Activated T-cell treated with anti-CD3 and anti-CD28 coated beads for 48 hours (primary cell): ENCODE measurements at regions not wholly inside any gene's neighbourhood (a gene's known extent, or its start where the extent isn't known, plus 50 kb on each side); places are given as distances from the start of the nearest gene placed in this dataset.
A peak's percentile ranks its signal among the peaks of the same experiment; 100 is the strongest.

Experiments
- DNase-seq: peaks from one replicate; pipeline ENCODE4 v3.0.0-alpha.2; 2020; ENCODE audit warnings: low read depth

DNA sequence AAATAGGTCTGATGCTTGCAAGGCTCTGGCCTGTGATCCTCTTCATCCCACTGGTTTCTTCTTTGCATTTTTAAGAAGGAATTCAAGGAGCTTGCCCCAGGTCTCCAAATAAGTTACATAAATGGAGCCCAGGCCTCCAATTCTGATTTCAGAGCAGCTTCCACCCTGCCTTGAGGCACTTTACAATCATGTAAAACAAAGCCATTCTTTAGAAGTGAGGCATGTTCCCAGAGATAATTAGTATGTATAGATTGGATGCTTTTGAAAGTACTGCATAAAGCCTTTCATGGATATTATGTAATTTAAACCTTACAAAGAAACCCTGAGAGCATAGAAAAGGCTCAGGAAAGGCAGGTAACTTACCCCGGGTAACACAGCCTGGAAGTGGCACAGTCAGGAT lies 466.5 kb downstream of the MIAT start:
- no peak for DNase-seq

DNA sequence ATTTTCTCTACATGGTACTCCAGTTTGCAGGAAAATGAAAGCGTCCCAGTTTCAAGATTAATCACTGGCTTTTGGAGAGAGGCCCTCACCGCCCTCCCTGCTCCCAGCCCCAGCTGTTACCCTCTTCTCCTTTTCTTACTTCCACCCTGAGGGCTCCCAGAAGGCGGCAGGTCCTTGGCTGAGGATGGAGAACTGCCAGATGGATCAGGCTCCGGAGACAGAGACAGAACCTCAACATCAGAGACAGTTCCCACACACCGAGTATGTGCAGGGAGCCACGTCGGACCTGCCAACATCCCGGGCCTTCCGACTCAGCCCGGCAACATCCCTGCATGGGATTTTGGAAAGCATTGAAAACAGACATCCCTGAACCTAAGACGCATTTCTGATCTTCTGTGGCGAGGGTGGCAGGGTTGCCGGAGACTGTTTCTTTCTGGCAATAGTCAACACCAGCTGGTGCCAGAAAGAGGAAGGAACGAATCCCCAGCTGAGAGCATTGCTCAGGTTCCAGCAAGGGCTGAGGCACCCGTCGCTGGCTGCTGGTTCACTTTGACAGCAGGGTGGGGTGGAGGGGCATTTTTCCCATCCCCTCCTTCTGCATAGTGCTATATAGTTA lies 467.1 kb downstream of the MIAT start:
- no peak for DNase-seq

DNA sequence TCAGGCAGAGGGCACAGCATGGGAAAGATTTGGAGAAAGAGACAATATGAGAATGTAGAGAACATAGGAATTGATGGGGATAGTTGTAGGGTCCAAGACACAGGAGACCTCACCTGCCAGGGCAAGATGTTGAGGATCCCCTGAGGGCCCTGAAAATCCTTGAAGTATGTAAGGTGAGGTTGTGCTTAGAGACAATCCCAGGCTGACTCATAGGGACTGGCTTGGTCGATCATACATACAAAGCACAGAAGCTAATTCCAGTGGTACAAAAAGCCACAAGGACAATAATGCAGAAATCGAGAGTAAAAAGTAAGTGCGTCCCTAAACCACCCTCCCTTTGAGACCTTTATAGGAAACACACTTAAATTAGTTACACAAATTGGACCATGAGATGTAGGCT lies 468.2 kb downstream of the MIAT start:
- DNase-seq: no peak

DNA sequence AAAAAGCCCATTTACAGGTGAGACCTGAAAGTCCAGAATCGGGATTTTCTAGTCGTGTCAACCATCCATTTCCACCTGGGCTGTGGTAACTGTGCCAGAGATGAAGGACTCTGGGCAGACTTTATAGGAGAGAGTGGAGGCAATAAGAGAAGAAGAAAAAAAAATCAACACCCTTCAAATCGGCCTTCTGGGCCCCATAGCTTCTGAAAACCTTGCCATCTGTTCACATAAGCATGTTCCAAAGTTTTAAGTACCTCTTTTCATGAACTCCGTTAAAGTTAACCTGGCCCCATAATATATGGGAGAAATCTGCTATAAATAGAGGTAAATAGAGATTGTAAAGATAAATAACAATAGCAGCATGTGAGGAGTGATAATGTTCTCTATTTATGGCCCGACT lies 470.5 kb downstream of the MIAT start:
- DNase-seq: no peak

DNA sequence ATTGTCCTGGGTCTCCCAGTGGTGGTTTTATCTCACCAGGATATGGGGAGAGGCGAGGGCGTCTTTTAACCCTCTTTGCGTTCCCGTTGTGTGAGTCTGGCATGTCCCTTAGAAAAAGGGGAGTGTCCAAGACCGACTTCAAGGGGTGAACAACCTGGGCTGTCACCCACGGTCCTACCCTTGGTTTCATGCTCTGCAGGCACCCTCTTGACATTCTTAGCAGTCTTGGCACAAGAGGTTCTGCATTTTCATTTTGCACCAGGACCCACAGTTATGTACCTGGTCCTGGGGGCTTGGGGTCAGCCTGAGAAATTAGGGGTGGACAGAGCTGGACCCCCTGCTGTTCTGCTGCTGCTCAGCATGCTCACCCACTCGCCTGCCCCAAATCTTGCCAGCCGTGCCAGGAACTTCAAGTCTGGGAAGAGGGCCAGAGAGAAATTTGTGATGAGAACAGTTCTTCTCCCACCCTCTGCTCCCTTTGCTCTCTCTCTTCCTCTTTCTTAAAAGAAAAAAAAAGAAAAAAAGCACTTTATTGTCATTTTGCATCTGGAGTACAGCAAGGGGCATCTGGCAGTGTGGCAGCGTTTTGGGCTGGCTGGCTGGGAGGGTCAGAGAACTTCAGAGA lies 471.2 kb downstream of the MIAT start:
- DNase-seq: no peak

DNA sequence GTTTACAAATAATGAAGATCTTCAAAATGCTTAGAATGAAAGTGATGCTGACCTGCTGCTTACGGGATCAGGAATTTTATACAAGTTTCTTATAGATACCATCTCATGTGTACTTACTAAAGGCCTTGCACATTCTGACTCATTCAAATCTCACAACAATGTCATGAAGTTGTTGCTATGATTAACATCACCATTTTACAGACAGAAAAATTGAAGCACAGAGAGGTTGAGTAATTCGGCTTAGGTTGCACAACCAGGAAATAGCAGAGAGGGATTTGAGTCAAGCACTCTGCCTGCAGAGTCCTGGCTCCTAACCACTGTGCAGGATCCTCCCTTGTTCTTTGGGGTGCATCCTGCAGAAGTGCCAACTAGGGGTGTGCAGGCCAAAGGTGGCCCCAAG lies 471.9 kb downstream of the MIAT start:
- DNase-seq: no peak

DNA sequence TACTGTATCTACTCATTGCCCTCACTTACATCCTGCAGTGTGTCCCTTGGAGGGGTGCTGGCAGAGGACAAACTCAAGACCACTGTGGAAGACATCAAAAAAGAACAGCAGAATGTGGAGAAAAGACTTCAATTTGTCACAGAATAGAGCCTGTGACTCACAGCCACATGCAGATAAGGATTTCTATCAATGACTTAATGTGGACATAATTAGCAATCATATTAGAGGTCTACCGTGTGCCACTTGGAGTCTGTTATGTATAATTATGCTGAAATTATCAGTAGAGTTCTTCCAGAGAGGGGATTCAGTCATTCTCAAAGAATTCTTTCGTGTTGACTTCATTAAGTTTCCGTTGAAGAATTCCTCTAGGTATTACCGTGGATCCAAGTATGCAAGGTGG lies 473.5 kb downstream of the MIAT start:
- no peak for DNase-seq

DNA sequence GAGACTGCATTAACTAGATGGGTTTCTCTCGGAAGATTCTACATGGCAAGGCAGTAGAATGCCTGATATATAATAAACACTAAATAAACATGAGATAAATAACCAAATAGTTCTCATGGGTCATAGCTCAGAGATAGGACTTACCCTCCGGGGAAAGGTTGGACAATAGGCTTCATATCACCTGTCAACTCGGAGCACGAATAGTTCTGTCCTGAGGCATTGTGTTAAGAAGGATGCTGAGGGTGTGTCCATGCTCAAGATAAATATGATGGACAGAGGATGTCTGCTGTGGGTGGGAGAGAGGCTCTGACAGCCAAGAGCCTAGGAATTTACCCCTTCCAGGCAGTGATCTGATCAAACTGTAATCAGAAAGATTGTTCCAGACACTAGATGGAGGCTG lies 474.0 kb downstream of the MIAT start:
- DNase-seq: no peak

DNA sequence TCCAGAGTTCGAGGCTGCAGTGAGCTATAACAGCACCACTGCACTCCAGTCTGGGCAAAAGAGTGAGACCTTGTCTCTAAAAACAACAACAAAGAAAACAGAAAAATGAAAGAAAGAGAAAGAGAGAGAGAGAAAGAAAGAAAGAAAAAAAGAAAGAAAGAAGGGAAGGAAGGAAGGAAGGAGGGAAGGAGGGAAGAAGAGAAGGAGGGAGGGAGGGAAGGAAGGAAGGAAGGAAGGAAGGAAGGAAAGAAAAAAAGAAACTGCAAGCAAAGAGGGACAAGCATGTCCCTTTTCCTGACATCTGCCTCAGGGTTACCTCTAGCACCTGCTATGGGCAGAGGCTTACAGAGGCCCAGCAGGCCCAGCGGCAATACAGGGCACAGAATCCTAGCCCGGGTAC lies 475.0 kb downstream of the MIAT start:
- DNase-seq: no peak

DNA sequence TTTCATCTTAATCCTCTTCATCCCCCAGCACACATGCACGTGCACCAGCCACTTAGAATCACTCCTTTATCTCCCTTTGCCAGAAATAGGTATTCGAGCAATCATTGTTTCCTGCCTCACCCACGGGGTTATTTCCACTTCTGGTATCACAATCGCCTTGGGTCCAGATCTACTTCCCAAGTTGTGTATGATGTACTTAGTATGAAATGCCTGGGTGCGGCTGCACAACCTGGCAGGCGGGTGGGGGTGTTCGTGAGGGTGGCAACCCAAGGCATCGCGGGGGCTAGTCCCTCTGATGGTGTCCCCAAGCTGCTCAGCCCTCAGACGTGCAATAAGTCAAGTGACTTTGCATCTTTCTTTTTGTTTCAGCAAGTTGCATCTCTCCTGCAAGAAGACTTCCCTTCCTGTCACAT lies 475.6 kb downstream of the MIAT start:
- no peak for DNase-seq

DNA sequence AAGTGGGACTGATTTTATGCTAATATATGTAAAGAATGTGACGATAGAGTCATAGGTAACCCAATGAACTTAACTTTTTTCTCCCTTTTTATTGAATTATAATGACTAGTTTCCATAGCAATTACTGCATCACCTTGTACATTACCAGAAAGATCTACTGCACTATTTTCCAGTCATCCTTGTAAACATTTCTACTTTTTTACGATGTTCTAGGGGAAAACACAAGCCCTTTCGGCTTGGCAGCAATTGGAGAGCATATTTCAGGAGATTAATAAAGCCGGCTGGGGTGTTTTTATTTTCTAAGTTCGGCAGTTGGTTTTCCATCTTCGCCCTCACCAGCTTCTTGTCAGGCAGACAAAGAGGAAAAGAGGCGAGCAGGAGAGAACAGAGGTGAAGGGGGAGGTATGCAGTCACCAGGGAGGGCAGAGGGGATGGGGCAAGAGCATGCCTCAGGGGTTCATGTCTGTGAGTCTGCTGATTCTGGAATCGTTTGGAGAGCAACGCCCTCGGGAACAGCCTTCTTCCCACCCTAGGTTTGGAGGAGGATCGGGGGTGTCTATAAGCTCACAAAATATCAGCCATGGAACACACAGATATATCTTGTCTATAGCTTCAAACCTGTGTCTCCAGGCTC lies 476.4 kb downstream of the MIAT start:
- DNase-seq: no peak

DNA sequence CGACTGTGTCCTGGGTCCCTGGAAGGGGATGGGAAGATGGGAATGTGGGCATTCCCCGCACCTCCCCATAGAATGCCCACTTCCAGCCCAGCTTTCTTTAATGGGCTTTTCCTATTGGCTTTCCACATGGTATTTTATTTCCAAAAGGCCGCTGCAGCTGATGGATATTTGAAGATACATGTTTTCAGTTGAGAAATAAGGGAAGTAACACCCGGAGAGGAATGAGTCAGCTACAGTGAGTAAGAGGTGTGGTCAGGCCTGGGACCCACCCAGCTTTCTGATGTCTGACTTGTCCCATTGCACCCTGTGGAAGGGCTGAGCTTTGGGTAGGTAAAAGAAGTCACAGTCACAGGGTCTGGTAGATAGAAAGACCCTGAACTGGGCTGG lies 476.9 kb downstream of the MIAT start:
- peak; percentile 21 for DNase-seq

DNA sequence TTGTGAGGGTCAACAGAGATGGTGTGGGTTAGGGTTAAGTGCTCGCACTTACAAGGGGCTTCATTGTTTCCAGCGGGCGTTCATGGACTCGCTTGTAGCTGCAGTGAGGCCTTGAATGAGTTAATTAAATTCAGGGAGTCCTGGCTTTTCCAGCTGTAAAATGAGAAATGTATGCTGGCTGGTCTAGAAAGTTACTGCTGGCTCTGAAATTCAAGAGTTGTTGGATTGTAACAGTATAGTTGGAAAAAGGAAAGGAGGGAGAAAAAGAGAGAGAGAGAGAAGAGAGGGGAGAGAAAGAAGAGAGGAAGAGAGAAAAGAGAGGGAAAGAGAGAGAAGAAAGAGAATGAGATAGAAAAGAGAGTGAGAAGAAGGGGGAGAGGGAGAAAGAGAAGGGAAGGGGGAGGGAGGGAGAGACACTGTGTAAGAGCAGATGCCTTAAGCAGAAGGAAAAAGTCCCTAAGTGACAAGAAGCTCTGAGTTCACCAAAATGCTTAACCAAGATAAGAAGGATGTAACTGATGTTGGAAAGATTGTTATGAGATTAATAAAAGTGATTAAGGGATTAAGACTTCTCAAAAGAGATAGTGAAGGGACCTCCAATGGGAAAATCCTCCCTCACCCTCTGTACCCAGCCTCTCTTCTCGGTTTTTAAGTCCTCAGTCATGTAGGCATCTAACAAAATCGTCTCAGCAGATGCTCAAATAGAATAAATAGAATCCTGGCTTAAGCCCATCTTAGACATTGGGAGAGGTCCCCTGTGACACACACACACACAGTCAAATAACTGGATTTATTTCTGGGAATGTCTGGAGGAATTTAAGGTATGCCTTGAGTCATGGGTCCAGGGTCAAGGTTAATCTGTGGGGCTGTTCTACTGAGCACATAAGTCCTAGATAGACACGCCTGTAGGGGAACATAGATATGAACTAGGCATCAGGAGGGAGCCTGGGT lies 477.9 kb downstream of the MIAT start:
- no peak for DNase-seq

DNA sequence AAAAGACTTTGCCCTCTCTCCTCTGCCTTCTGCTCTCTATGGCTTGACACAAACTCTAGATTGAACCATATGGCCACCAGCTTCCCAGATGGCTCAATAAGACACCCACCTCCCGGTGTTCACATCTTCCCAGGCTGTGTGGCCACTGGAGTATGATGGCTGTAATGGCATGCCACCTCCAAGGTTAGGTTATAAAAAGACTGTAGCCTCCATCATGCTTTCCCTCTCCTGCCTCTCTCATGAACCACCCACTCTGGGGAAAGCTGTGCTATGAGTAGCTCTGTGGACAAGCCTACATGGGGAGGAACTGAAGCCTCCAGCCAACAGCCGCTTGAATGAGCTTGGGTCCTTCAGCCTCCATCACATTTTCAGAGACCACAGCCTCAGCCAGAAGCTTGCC lies 479.2 kb downstream of the MIAT start:
- no peak for DNase-seq

DNA sequence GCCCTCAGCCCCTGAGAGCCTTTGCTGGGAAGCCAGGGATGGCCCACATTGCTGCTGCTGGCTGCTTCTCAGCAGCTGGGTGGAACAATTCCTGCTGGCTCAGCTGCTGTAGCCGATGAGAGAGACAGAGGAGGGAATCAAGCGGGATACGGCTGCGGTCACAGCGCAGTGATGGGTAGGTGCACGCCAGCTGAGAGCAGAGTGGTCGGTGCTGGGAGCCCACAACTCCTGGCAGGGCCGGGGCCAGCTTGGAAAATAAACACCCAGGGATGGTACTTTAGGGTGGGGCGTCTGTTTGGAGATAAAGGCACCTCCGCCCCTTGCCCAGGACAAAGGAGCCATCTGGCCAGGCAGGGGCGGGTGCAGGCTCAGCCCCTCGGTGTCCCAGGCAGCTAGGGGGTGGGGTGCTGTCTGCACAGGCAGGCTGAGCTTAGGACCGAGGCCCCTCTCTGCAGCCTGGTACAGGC lies 480.5 kb downstream of the MIAT start:
- DNase-seq: no peak

DNA sequence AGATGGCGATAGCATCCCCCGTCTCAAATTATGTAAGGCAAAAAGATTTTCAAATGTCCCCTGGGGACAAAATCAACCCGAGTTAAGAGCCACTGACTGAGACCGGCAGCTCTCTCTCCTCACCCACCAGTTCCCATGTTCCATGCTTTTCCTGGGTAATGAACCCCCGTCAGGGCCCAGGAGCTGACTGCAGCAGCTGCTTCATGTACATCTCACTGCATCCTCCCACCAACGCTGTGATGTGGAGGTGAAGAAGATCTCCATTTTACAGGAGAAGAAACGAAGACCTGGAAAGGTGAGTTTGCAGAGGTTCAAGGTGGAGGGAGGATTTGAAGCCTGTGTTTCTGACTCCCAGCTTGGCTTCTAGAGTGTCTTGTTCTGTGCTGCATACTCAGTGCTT lies 481.1 kb downstream of the MIAT start:
- no peak for DNase-seq

DNA sequence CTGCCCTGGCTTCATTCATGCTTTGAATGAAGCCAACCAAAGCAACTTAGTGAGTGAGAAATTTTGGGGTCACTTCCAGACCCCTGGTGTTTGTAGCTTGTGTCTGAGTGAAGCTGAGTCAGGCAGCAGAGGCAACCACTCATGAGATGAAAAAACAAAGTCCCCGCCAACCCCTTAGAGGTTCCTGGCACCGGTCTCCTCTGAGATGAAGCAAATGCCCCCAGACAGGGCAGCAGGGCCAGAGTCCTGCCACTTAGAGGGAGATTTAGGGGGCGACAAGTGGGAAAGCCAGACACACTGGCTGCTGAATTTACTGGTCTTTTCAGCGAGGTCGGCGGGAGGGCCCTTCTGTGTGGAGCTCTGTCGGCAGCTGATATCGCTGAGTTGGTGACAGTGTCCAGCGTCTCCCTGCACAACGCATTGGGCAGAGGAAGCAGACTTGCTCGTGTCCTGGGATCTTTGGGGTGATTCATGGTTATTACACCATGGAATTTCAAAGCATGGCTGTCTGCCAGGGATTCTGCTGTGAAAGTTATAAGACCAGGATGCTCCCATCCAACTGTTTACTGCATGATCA lies 482.6 kb downstream of the MIAT start:
- DNase-seq: no peak

DNA sequence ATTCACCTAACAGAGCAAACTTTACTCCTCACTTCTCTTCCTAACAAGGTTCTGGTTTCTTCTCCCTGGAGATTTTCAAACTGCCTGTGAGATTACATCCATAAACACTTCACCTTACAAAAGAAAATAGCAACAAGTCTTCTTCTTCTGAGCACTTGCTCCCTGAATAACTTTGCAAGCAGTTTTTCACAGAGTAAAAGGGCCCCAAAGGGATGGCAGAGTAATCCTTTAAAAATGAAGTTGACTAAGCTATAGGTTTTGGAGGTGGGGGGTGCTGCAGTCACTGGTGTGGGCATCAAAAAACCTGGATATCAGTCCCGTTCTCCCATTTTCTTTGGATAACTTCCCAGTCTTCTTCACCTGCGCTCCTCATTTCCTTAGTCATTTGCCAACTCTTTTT lies 484.9 kb downstream of the MIAT start:
- DNase-seq: no peak

DNA sequence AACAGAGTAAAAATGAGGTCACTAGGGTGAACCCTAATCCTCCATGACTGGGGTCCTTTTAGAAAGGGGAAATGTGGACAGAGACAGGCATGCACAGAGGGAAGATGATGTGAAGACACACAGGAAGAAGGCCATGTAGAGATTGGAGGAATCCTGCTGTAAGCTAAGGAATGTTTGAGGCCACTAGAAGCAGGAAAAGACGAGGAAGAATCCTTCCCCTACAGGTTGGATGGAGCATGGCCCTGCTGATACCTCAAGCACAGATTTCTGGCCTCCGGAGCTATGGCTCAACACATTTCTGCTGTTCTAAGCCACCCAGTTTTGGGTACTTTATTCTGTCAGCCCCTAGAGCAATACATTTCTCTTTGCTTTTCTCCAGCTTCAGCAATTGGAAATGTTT lies 486.9 kb downstream of the MIAT start:
- DNase-seq: no peak

DNA sequence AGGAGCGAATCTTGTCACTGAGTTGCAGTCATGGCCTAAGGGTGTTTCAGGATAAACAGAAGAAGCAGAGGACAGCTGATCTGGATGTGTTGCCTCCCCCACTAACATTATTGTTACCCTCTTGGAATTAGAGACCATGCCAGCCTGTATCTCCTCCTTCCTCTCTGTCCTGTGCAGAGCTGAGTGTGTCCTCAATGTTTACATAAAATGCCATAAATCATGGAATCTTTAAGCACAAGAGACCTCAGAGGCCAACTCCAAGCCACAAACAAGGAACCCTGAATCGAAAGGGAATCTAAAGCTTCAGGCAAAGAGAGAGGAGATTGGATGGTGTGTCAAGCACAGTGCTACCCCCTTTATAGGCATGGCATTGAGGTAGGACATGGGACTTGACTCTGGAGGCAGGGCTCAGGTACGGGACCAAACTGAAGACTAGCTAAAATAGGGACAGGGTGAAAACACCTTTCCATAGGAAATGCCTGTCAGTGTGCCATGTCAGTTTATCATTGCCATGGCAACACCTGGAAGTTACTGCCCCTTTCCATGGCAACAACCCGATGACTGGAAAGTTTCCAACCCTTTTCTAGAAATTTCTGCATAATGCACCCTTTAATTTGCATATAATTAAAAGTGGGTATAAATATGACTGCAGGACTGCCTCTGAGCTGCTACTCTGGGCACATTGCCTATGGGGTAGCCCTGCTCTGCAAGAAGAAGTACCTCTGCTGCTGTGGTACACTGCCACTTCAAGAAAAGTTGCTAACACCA lies 489.7 kb downstream of the MIAT start:
- DNase-seq: no peak

DNA sequence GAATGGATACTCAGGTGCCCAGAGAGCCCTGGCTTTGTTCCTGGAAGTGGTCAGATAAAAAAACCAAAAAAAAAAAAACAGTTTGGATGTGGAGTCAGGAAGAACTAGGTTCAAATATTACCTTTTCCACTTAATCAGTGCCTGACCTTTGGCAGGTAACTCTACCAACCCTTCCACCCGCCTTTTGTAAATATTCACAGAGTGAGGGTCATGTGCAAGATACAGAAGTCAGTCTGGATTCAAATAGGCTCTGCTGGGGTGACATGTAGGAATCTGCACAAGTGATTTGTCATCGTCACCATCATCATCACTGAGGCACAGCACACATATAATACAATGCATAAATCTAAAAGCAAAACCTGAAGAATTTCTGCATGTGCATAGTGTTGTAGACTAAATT lies 490.7 kb downstream of the MIAT start:
- DNase-seq: no peak
